Tongue (tissue), 1 donor: ENCODE measurements at regions not wholly inside any gene's neighbourhood (a gene's known extent, or its start where the extent isn't known, plus 50 kb on each side); places are given as distances from the start of the nearest gene placed in this dataset.
"Not testable (repeated sequence)": the region's sequence is repeated elsewhere in the genome, so short reads cannot be mapped to it uniquely, and the experiment has no call there.

Source experiments
- DNase-seq: peaks from one replicate; pipeline ENCODE4 v3.0.0-alpha.2; 2015

- DNase-seq = no peak
Measured at GRCh38 chr6:144781836-144782235, 496.7 kb downstream of the UTRN start.

DNA sequence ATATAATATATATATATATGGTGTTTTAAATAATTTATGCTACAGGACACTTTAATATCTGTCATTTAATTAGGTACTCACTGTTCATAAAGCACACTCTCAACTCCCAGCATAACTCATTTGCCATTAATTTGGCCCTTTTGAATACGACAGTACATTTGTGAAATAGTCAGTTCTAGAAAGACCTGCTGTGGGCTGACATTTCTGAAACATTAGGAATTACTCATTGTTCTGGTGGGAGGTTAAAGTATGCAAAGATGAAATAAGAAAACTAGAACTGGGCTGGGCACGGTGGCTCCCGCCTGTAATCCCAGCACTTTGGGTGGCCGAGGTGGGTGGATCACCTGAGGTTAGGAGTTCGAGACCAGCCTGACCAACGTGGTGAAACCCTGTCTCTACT, 497.5 kb downstream of the UTRN start:
- no peak for DNase-seq

GRCh38 chr6:144785056-144785455, 499.9 kb downstream of the UTRN start:
- DNase-seq = no peak

DNA sequence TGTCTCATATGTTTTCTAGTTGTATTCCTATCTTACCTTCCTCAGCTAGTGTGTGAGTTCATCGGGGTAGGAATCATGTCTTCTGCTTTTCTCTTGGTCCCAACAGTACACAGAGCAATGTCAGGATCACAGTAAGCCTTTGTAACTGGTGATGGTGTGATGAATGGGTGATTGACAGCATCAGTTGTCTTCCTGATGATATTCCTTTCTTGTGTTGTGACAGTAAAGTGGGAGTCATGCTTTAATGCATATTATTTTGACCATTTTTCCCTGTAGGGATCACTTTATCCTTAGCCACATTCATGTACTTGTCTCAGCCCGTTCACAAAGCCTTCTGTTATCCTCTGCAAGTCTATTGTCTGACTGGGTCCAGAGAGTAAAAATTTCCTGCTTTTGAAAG, 501.7 kb downstream of the UTRN start:
- no peak for DNase-seq

DNA sequence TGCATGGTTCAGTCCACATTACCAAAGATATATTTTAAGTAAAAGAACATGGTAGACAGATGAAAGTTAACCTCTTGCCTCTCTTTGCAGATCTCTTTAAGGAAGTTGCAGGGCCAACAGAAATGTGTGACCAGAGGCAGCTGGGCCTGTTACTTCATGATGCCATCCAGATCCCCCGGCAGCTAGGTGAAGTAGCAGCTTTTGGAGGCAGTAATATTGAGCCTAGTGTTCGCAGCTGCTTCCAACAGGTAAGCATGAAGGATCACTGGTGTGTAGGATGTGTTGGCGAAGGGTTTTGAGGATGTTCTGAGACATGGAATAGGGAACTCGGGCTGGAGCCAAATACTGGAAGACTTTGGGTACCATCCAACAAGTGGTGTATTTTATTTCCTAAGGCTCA, 508.6 kb downstream of the UTRN start:
- no peak for DNase-seq

GRCh38 chr6:144795022-144795421, 509.9 kb downstream of the UTRN start:
- not testable (repeated sequence) for DNase-seq

DNA sequence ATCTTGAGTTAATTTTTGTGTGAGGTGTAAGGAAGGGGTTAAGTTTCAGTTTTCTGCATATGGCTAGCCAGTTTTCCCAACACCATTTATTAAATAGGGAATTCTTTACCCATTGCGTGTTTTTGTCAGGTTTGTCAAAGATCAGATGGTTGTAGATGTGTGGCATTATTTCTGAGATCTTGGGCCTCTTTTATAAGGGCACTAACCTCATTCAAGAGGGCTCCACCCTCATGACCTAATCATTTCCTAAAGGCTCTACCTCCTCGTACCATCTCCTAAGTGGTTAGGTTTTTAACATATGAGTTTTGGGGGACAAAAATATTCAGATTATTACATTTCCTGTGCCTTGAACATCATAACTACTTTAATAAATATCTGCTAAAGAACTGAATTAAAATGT, 510.9 kb downstream of the UTRN start:
- no peak for DNase-seq

GRCh38 chr6:144797881-144798589, 512.9 kb downstream of the UTRN start:
- no peak for DNase-seq

DNA sequence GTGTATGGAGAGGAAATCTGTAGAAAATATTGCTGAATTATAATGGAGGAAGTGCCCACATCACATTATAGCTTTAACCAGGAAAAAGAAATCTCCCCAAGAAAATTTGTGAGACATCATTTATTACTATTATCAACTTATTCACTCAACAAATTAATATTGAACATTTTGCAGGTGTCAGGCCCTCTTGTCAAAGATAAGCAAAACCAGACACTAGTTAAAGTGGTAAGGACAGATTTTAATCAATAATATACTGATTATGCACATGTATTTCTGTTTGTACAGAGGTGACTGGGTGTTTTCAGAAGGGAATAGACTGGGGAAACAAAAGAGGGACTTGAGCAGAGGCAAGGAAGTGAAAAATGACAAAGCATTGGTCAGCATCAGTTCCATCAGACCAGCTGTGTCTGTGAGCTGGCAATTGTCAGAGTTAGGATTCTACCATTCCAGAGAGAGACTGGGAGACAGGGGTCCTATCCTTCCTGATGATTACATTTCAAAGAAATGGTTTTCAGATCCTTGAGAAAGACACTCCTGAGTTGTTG, 519.2 kb downstream of the UTRN start:
- no peak for DNase-seq

GRCh38 chr6:144805049-144805448, 519.9 kb downstream of the UTRN start:
- DNase-seq = no peak

- no peak for DNase-seq
Measured at GRCh38 chr6:144806222-144806621, 521.1 kb downstream of the UTRN start.

- DNase-seq = no peak
Measured at GRCh38 chr6:144809120-144809519, 524.0 kb downstream of the UTRN start.

DNA sequence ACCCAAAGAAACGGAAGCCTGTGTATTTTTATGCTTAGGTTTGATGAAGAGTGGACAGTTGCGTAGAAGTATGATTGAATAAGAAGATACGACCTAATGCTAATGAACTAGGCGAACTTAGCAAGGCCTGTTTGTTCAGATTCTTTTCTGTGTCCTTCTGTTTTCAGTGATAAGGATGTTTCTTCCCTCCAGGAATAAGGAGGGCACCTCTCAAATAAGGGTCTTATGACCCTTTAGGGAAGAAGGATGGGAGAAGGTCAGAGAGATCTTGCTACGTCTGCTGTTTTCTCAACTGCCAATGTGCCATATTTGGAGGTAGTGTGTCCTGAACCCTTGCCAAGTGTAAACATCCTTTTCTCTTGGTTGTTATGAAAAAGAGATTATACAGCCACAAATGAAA, 524.8 kb downstream of the UTRN start:
- no peak for DNase-seq

GRCh38 chr6:144811140-144811539, 526.0 kb downstream of the UTRN start:
- DNase-seq = no peak

DNA sequence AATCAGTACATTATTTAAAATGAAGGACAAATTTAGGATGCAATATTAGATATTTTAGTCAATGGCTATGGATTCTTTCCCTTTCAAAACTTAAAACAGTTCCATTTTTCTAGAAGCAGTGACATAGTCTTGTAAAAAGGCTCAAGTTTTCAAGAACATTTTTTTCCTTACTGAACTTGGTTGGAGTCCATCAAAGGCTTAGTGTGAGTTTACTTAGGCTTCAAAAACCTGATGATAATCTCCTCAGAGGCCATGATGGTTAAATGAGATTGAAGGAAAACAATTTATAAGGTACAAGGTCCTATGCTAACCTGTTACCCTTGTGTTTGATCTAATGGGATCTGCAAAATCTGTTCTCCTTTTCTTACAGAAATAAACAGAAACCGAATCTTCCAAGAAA, 531.8 kb downstream of the UTRN start:
- no peak for DNase-seq

- DNase-seq = no peak
Measured at GRCh38 chr6:144820270-144820669, 535.1 kb downstream of the UTRN start.

DNA sequence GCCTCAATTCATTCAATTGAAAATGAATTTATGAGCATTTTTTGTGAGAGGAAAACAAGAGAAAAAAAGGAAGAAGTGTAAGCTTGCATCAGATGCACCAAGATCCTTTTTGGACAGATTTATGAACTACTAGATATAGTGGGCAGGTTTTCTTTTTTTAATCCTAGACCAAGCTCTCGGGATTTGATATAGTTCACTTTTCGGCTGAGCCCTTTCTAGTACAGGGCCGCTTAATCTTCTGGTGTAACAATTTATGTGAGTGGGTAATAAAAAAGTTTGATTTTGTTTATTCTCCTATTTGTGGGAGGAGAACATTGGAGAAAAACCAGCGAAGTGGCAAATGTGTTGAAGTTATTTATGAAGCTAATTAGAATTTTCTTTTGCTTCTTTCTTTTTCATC, 538.0 kb downstream of the UTRN start:
- no peak for DNase-seq

- no peak for DNase-seq
Measured at GRCh38 chr6:144824018-144824417, 538.9 kb downstream of the UTRN start.

- DNase-seq = no peak
Measured at GRCh38 chr6:144834426-144835038, 549.4 kb downstream of the UTRN start.

GRCh38 chr6:144835322-144835973, 550.3 kb downstream of the UTRN start:
- peak; percentile 59 for DNase-seq

DNA sequence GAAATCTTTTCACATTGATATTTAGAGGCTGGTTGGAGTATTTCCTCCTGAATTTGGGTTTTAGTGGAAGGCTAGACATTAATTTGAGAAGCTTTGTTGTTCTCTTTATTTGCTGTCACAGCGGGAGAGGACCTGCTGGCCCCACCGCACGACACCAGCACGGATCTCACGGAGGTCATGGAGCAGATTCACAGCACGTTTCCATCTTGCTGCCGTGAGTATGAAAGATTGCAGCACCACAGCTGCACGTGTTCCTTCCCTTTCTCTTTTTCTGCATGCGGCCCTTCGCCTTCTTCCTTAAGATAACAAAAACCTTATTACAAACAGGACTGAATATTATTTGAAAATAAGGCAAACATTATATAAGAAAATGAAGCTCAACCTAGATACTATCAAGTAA, 555.5 kb downstream of the UTRN start:
- DNase-seq = no peak

DNA sequence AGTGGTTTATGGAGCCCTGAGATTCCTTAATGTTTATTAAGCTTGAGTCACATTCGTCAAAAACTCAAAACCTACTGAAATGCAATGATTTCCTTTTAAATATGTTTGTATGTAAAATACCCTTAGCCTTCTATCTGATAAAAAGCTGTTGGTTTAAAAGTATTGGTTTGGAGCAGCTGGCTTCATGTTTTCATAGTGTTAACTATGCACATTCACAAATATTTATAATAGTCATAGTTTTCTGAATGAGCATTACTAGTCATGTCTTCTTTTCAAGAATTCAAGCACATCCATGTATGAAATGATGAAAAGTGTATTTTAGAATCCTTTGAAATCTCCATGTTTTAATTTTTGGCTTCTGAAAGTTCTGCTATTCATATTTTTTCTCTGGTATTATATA, 558.6 kb downstream of the UTRN start:
- no peak for DNase-seq

DNA sequence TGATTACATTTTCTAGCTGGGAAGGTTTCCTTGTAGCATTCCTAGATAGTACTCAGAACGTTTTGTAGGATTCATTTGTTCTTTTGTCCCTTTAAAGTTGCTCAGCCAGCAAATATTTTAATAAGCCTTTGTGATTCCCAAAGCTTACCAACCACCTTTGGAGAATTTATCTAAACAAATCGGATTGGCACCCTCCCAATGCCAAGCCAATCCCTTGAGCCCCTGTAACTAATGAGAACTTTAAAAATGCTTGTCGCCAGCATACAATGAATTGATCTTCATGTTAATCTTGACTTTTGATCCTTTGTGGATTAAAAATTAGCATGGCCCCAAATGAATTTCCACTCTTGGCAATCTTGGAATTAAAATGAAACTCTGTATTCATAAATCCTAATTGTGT, 559.5 kb downstream of the UTRN start:
- DNase-seq = peak; percentile 49

GRCh38 chr6:144845186-144845585, 560.1 kb downstream of the UTRN start:
- no peak for DNase-seq
